Endothelial cell (in vitro differentiated cells): ENCODE measurements at regions not wholly inside any gene's neighbourhood (a gene's known extent, or its start where the extent isn't known, plus 50 kb on each side); places are given as distances from the start of the nearest gene placed in this dataset.

Source experiments
- DNase-seq: peaks from one replicate; pipeline ENCODE4 v3.0.0; 2021; ENCODE audit warnings: low spot score
- H3K27ac Mint-ChIP-seq: one replicate; pipeline ENCODE4 v1.8.0; 2021; ENCODE audit warnings: mixed read lengths, inconsistent platforms; ENCODE audit not compliant: unreplicated experiment
- H3K27me3 Mint-ChIP-seq: one replicate; pipeline ENCODE4 v1.8.0; 2021; ENCODE audit warnings: mild to moderate bottlenecking, moderate library complexity, mixed read lengths, inconsistent platforms; ENCODE audit not compliant: unreplicated experiment
- H3K36me3 Mint-ChIP-seq: one replicate; pipeline ENCODE4 v1.8.0; 2021; ENCODE audit warnings: mild to moderate bottlenecking, low read depth, mixed read lengths, inconsistent platforms; ENCODE audit not compliant: unreplicated experiment
- H3K4me1 Mint-ChIP-seq: one replicate; pipeline ENCODE4 v1.8.0; 2021; ENCODE audit warnings: mild to moderate bottlenecking, mixed read lengths, inconsistent platforms; ENCODE audit not compliant: unreplicated experiment
- H3K4me3 Mint-ChIP-seq: one replicate; pipeline ENCODE4 v1.8.0; 2021; ENCODE audit warnings: mild to moderate bottlenecking, mixed read lengths, inconsistent platforms; ENCODE audit not compliant: unreplicated experiment
- H3K9me3 Mint-ChIP-seq: one replicate; pipeline ENCODE4 v1.8.0; 2021; ENCODE audit warnings: mixed read lengths, inconsistent platforms; ENCODE audit not compliant: unreplicated experiment
- TF ChIP-seq, protein P1 (sequence below): fragments of 200-600 bp; sonication (generic); IDR thresholded peaks from one replicate; pipeline ENCODE4 v1.5.0; 2021; ENCODE audit warnings: antibody characterized with exemption; ENCODE audit not compliant: unreplicated experiment

- no peak for DNase-seq
- H3K4me1 Mint-ChIP-seq: no peaks in the 10 kb centered on the region
- H3K9me3 Mint-ChIP-seq: no peaks in the 10 kb centered on the region
- no peak overlapping the region for H3K4me3 Mint-ChIP-seq
- H3K27ac Mint-ChIP-seq: no peak overlapping the region
- TF ChIP-seq, protein P1, sequence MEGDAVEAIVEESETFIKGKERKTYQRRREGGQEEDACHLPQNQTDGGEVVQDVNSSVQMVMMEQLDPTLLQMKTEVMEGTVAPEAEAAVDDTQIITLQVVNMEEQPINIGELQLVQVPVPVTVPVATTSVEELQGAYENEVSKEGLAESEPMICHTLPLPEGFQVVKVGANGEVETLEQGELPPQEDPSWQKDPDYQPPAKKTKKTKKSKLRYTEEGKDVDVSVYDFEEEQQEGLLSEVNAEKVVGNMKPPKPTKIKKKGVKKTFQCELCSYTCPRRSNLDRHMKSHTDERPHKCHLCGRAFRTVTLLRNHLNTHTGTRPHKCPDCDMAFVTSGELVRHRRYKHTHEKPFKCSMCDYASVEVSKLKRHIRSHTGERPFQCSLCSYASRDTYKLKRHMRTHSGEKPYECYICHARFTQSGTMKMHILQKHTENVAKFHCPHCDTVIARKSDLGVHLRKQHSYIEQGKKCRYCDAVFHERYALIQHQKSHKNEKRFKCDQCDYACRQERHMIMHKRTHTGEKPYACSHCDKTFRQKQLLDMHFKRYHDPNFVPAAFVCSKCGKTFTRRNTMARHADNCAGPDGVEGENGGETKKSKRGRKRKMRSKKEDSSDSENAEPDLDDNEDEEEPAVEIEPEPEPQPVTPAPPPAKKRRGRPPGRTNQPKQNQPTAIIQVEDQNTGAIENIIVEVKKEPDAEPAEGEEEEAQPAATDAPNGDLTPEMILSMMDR: no peak
- no peaks in the 10 kb centered on the region for H3K36me3 Mint-ChIP-seq
- no peaks in the 10 kb centered on the region for H3K27me3 Mint-ChIP-seq
Measured at GRCh38 chrX:45601052-45601451, 400.4 kb upstream of the DIPK2B start.

DNA sequence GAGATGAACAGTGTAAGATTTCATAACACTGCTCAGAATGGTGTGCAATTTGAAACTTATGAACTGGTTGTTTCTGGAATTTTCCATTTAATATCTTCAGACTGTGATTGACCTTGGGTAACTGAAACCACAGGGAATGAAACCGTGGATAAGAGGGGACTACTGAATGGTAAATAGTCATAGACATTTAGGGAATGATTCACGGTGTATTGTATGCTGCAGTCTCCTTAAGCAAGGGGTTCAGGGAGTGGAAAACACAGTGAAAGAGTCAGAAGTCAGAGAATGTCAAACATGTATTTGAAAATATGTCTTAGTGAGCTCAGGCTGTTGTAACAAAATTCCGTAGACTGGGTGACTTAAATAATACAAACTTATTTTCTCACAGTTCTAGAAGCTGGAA is 398.2 kb upstream of the DIPK2B start:
- Mint-ChIP-seq H3K27me3 (no peaks in the 10 kb centered on the region), H3K9me3 (no peaks in the 10 kb centered on the region), H3K4me1 (no peaks in the 10 kb centered on the region), H3K4me3 (no peak overlapping the region), H3K36me3 (no peaks in the 10 kb centered on the region), H3K27ac (no peak overlapping the region)
- TF ChIP-seq, protein P1: no peak
- no peak for DNase-seq

GRCh38 chrX:45596188-45596808 is 395.6 kb upstream of the DIPK2B start:
- TF ChIP-seq, protein P1: no peak
- Mint-ChIP-seq H3K27ac (no peak overlapping the region), H3K36me3 (no peaks in the 10 kb centered on the region), H3K27me3 (no peaks in the 10 kb centered on the region), H3K4me1 (no peaks in the 10 kb centered on the region), H3K9me3 (no peaks in the 10 kb centered on the region), H3K4me3 (no peak overlapping the region)
- no peak for DNase-seq

GRCh38 chrX:45592101-45592500 is 391.4 kb upstream of the DIPK2B start:
- H3K9me3 Mint-ChIP-seq: no peaks in the 10 kb centered on the region
- H3K4me1 Mint-ChIP-seq: no peaks in the 10 kb centered on the region
- no peak overlapping the region for H3K27ac Mint-ChIP-seq
- no peaks in the 10 kb centered on the region for H3K27me3 Mint-ChIP-seq
- TF ChIP-seq, protein P1: no peak
- no peaks in the 10 kb centered on the region for H3K36me3 Mint-ChIP-seq
- H3K4me3 Mint-ChIP-seq: no peak overlapping the region
- DNase-seq: no peak

DNA sequence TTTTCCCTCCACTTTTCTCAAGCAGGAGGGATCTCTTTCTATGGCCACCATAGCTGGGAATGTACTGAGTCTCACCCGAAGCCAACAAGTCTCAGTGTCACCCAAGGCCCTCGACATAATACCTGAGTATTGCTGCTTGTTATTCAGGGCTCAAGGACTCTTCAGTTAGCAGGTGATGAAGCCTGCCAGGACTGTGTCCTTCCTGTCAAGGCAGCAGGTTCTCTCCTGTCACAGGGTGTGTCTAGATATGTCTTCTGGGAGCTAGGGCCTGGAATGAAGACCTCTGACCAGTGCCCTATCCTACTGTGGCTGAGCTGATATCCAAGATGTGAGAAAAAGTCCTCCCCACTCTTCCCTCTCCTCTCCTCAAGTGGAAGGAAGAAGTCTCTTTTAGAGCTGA is 391.0 kb upstream of the DIPK2B start:
- DNase-seq: no peak
- TF ChIP-seq, protein P1: no peak
- H3K36me3 Mint-ChIP-seq: no peaks in the 10 kb centered on the region
- H3K4me1 Mint-ChIP-seq: no peaks in the 10 kb centered on the region
- no peaks in the 10 kb centered on the region for H3K9me3 Mint-ChIP-seq
- no peak overlapping the region for H3K27ac Mint-ChIP-seq
- no peaks in the 10 kb centered on the region for H3K27me3 Mint-ChIP-seq
- no peak overlapping the region for H3K4me3 Mint-ChIP-seq
